ENCODE measurements at regions not wholly inside any gene's neighbourhood (a gene's known extent, or its start where the extent isn't known, plus 50 kb on each side); places are given as distances from the start of the nearest gene placed in this dataset.
A peak's percentile ranks its signal among the peaks of the same experiment; 100 is the strongest.

GRCh38 chr18:34023471-34023870 is 201.2 kb downstream of the NOL4 start:
- no peak overlapping the region for H3K4me3 ChIP-seq (replicated peaks in 1 of 4; ENCODE audit: control extremely low read depth in 1 of 4, insufficient read depth in 1 of 4, low read depth in 3 of 4, low read length in 4 of 4)
- H3K4me1 ChIP-seq (ENCODE audit: control insufficient read depth, extremely low read depth, insufficient read depth, low read length) = no peaks in the 10 kb centered on the region
- no peaks in the 10 kb centered on the region for H3K9me3 ChIP-seq (ENCODE audit: control insufficient read depth, insufficient read depth, low read depth, low read length)
- no peak for TF ChIP-seq EZH2 (IDR thresholded peaks at IDR 0.05; ENCODE audit: low read length, missing control alignments)
- TF ChIP-seq CTCF (conservative IDR thresholded peaks at IDR 0.05 in 1 of 2, IDR thresholded peaks at IDR 0.05 in 1 of 2; ENCODE audit: low read depth in 1 of 2, low read length in 2 of 2) = no peak
- H2AFZ ChIP-seq (ENCODE audit: low read length) = no peak overlapping the region
- H3K36me3 ChIP-seq (ENCODE audit: control insufficient read depth, insufficient read depth, low read length) = no peaks in the 10 kb centered on the region
- H4K20me1 ChIP-seq (ENCODE audit: control insufficient read depth, extremely low read depth, insufficient read depth, low read length) = no peaks in the 10 kb centered on the region
- H3K27me3 ChIP-seq (ENCODE audit: control insufficient read depth, insufficient read depth, low read length) = no peaks in the 10 kb centered on the region
- no peak overlapping the region for H3K9ac ChIP-seq (ENCODE audit: insufficient read depth, low read length)
- no peaks in the 10 kb centered on the region for H3K79me2 ChIP-seq (ENCODE audit: control insufficient read depth, insufficient read depth, low read length)
- no peak overlapping the region for H3K27ac ChIP-seq (ENCODE audit: insufficient read depth, low read length)
- peak in 1 of 2 donors; percentile 79 for DNase-seq (ENCODE audit: low read depth in 2 of 2)
- H3K4me2 ChIP-seq (ENCODE audit: extremely low read depth, insufficient read depth, low read length) = no peak overlapping the region

- no peaks in the 10 kb centered on the region for H3K27me3 ChIP-seq (ENCODE audit: control insufficient read depth, insufficient read depth, low read length)
- H3K27ac ChIP-seq (ENCODE audit: insufficient read depth, low read length) = no peak overlapping the region
- H3K4me2 ChIP-seq (ENCODE audit: extremely low read depth, insufficient read depth, low read length) = no peak overlapping the region
- H2AFZ ChIP-seq (ENCODE audit: low read length) = no peak overlapping the region
- no peaks in the 10 kb centered on the region for H3K79me2 ChIP-seq (ENCODE audit: control insufficient read depth, insufficient read depth, low read length)
- no peaks in the 10 kb centered on the region for H4K20me1 ChIP-seq (ENCODE audit: control insufficient read depth, extremely low read depth, insufficient read depth, low read length)
- no peak overlapping the region for H3K4me3 ChIP-seq (replicated peaks in 1 of 4; ENCODE audit: control extremely low read depth in 1 of 4, insufficient read depth in 1 of 4, low read depth in 3 of 4, low read length in 4 of 4)
- no peaks in the 10 kb centered on the region for H3K4me1 ChIP-seq (ENCODE audit: control insufficient read depth, extremely low read depth, insufficient read depth, low read length)
- H3K9me3 ChIP-seq (ENCODE audit: control insufficient read depth, insufficient read depth, low read depth, low read length) = no peaks in the 10 kb centered on the region
- TF ChIP-seq CTCF (conservative IDR thresholded peaks at IDR 0.05 in 1 of 2, IDR thresholded peaks at IDR 0.05 in 1 of 2; ENCODE audit: low read depth in 1 of 2, low read length in 2 of 2) (no peak), EZH2 (IDR thresholded peaks at IDR 0.05; ENCODE audit: low read length, missing control alignments) (no peak)
- H3K9ac ChIP-seq (ENCODE audit: insufficient read depth, low read length) = no peak overlapping the region
- H3K36me3 ChIP-seq (ENCODE audit: control insufficient read depth, insufficient read depth, low read length) = no peaks in the 10 kb centered on the region
- DNase-seq (ENCODE audit: low read depth in 2 of 2) = no peak
Measured at GRCh38 chr18:34018336-34018735, 206.4 kb downstream of the NOL4 start.

- H3K4me2 ChIP-seq (ENCODE audit: extremely low read depth, insufficient read depth, low read length) = no peak overlapping the region
- H3K9me3 ChIP-seq (ENCODE audit: control insufficient read depth, insufficient read depth, low read depth, low read length) = no peaks in the 10 kb centered on the region
- TF ChIP-seq CTCF (conservative IDR thresholded peaks at IDR 0.05 in 1 of 2, IDR thresholded peaks at IDR 0.05 in 1 of 2; ENCODE audit: low read depth in 1 of 2, low read length in 2 of 2) = no peak
- TF ChIP-seq EZH2 (IDR thresholded peaks at IDR 0.05; ENCODE audit: low read length, missing control alignments) = no peak
Measured at GRCh38 chr18:34003687-34004086, 221.0 kb downstream of the NOL4 start.

More at GRCh38 chr18:34003687-34004086, 221.0 kb downstream of the NOL4 start:
- no peaks in the 10 kb centered on the region for H4K20me1 ChIP-seq (ENCODE audit: control insufficient read depth, extremely low read depth, insufficient read depth, low read length)
- H3K9ac ChIP-seq (ENCODE audit: insufficient read depth, low read length) = no peak overlapping the region
- no peaks in the 10 kb centered on the region for H3K27me3 ChIP-seq (ENCODE audit: control insufficient read depth, insufficient read depth, low read length)
- H3K27ac ChIP-seq (ENCODE audit: insufficient read depth, low read length) = no peak overlapping the region
- H2AFZ ChIP-seq (ENCODE audit: low read length) = no peak overlapping the region
- DNase-seq (ENCODE audit: low read depth in 2 of 2) = no peak
- no peaks in the 10 kb centered on the region for H3K4me1 ChIP-seq (ENCODE audit: control insufficient read depth, extremely low read depth, insufficient read depth, low read length)
- H3K4me3 ChIP-seq (replicated peaks in 1 of 4; ENCODE audit: control extremely low read depth in 1 of 4, insufficient read depth in 1 of 4, low read depth in 3 of 4, low read length in 4 of 4) = no peak overlapping the region
- H3K79me2 ChIP-seq (ENCODE audit: control insufficient read depth, insufficient read depth, low read length) = no peaks in the 10 kb centered on the region
- no peaks in the 10 kb centered on the region for H3K36me3 ChIP-seq (ENCODE audit: control insufficient read depth, insufficient read depth, low read length)
